Activated CD4-positive, alpha-beta T cell treated with anti-CD3 and anti-CD28 coated beads for 48 hours (primary cell): ENCODE measurements at regions not wholly inside any gene's neighbourhood (a gene's known extent, or its start where the extent isn't known, plus 50 kb on each side); places are given as distances from the start of the nearest gene placed in this dataset.

Source experiments
- DNase-seq: peaks from one replicate; pipeline ENCODE4 v3.0.0-alpha.2; 2020

DNA sequence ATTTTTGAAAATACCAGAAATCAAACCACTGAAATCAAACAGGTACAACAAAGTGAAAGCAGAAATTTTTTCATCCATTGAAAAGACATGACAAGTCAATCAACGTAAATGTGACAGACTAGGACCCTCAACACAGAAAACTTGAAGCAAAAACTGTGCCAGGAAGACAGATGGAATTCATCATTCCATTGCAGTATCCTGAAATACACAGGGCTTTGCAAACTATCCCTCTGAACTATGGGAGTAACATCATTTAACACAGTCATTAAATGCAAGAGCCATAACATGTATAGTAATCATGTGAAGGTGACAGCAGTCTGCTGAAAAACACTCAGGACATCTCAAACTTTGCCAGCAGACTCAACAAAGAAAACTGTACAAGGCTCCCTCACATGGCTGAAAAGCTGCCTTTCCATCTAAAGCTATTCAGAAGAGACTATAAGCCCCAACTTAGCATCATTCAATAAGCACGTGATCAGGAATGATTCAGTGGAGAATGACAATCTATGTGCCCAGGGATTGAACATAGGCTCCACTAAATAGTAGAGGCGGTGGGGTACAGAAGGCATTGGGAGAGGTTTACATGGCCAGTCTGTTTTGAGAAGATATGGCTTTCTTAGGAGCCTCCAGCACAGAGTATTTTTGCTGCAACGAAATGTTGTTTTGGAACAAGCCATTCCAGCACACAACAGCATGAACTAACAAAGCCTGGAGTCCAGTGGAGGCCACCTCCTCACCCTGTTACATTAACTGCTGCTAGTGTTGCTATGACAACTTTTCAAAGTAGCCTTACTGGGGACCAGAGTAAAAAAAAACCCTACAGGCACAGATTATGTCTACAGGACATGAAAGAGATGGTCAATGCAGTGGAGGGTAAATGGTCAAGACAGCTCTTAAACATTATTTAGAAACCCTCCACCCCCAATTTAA lies 274.5 kb upstream of the NOCT start:
- DNase-seq, result no peak

DNA sequence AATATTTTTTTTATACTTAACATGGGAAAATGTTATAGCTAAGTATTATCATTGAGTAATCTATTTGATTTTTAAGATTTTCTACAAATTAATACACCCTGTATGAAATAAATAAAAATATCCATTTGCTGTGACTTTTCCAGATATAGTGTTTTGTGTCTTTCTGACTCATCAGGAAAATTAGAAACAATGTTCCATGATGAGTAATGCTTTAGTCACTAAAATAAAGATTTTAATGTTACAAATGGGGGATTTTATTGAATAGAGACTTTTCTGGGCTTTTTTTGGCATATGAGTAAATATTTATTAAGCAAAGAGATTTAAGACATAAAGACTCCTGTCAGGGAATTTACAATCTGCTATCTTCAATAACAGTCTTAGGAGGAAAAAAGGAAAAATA lies 279.2 kb upstream of the NOCT start:
- no peak for DNase-seq

DNA sequence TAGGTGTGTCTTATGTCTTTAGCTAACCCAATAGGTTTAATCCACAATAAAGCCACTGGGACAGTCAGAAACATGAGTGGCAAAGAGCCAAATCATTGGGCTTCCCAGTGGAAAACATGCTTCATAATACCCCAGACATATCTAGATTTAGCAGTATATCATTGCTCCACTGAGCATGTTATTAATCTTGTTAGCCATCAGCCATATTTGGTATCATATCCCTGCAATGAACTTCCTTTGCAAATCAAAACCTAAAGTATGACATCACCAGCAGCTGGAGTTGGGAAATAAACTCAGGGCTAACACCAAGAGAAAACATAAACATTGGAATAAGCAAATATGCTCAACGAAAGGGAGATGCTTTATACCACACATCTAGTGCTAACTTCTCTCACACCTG lies 280.8 kb upstream of the NOCT start:
- DNase-seq, result no peak

DNA sequence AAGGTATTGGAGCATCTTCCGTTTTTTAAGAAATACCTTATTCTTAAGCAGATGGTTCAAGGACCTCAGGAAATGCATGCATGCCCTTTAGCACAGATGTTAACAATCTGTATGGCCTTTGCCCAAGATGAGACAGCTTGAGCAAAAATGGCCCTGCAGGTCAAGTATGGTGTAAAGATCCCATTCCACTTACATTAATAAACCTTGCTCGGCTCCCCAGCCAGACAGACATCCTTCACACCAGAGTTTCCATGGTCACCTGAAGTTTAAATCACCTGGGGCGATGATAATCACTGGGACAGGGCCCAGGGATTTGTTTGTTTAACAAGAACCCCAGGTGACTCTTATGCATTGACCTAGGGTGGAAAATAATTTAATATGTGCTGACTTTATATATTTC lies 287.0 kb upstream of the NOCT start:
- no peak for DNase-seq

DNA sequence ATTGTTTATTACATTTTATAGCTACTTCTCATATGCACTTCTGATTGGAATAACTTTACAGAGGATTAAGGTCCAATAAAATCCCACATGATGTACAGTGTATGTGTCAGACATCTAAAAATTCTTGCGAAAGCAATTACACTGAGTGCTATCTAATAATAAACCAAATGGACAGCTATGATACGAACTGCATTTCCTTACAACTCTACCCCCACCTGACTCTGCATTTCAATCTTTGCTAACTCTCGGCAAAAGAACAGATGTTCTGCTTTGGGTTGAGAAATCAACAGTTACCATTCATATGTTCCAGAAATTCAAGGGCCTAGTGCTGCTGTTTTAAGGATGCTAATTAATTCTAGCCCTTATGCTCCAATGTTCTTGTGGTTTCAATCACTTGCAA lies 287.9 kb upstream of the NOCT start:
- no peak for DNase-seq

DNA sequence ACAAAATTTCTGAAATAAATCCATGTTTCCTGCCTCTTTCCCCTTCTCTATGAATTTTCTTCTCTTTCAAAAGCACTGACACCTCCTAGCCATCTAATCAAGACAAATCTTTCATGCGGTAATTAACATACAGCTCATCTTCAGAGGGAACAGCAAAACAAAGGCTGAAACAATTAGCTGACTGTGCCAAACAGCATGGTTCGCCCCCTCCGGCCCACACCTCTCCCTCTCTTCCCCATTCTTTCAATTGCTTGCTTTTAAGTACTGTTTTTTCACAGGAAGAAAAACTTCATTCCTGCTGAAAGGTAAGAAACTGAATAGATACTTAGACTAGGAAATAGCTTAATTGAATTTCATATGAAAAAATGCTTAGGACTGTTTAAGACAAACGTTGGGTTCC lies 291.1 kb upstream of the NOCT start:
- no peak for DNase-seq

DNA sequence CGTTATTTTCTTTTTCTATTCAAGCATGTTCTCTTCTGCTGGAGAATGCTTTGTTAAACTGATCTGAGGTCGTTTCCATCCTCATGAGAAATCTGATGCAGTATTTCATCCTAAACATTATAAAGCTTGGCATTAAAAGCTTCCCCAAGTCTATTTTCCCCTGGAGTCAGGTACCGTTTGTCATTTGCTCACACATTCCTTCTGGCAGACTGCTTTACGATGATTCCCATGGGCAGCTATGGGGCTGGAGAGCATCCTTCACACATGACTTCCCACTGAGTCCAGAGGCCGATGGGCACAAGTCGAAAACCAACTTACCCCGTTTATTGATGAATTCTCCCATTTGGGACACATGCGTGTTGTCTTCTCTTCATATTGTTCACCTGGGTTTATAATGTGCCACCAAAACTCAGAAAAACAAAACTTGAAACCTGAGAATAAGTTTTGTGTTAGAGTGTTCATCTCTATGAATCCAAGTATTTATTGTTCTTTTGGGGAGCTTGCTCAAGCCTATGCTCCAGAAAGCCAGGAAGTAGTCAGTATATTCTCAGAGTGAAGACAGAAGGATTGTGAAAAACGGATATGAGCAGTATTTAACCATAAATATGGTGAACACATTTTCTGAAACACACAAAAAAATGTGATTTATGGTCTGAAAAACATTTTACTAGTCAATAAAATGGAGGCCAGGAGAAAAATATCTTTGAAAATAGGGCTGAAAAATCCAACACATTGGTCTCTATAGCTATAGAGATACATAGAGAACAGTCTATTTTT lies 298.8 kb upstream of the NOCT start:
- DNase-seq, result no peak

DNA sequence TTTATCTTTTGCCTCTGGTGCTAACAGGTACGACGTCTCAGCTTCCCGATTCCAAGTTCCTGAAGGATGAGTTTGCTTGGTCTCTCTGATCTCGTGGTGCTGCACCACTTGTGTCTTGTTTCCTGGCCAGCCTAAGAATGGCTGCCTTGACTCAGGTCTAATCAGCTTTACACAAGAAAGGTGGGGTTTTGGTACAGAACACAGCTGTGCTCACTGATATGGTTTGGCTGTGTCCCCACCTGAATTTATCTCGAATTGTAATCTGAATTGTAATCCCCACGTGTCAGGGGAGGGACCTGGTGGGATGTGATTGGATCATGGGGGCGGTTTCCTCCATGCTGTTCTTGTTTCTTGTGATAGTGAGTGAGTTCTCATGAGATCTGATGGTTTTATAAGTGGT lies 305.3 kb upstream of the NOCT start:
- DNase-seq, result no peak

DNA sequence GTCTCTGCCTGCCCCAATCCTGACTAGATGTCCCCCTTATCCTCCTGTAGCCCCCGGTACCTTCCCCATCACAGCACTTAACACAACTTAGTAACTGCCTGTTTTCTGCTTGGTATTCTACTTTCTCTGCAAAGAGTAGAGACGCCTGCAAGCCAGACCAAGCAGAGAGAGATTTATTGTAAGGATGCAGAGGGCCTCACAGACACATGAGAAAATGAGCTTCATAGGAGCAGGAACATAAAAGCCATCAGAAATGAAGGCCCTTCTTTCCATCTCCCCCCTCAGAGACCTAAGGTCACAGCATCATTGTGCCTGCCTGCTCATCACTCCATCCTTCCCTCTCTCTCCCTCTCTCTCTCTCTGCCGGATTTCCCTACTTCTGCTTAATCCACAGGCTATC lies 305.7 kb upstream of the NOCT start:
- no peak for DNase-seq

DNA sequence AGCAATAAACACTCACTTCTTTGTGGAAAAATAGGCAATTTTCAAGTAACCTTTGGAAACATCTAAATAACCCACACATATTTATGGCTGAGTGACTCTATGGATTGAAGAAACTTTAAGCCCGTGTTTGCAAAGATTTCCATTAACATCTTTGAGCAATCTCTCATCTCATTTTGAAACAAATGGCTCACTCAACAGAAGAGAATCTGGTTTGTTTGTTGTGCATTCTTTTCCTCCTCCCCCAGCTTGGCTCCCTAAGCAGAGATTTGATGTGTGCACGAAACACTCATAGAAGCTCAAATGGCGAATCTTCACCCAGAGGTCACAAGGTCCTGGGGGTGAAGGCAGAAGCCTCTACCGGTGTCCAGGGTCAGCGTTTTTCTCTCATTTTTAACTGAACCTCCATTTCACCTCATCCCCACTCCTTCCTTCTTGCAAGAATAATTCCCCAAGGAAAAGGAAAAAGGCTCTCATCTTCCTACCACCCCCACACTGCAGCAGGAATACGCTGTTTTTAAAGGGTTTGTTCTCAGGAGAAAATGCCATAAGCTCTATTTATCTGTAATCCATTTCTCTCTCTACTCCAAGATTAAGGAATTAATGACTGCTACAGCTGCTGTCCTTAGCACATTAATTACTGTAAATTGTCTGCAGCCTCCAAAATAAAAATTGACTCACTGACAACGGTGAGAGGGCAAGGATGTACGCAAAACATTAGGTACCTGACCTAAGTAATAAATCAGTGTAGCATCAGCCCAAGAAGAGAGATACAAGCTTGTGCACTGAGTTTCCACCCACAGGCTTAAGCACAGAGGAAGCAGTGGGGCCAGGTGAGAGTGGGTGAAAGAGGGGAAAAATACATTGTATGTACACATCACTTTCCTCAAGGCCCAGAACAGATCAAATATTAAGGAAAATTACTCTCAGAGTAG lies 307.6 kb upstream of the NOCT start:
- no peak for DNase-seq

DNA sequence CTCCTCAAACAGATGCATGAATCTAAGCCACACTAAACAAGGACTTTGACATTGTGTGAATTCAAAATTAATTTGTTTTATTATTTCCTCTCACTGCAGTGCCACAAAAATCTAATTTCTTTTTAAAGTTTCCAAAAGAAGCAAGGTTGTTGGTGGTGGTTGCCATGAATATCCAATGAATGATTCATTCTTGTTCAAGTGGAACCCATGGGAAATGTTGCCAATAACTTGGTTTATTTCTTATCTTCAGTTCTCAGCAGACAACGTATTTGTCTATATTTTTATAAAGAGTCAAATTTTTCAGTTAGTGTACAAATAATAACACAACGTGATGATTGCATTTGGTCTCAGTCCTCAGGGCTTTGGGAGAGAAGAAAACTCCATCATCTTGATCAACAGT lies 309.4 kb upstream of the NOCT start:
- no peak for DNase-seq

DNA sequence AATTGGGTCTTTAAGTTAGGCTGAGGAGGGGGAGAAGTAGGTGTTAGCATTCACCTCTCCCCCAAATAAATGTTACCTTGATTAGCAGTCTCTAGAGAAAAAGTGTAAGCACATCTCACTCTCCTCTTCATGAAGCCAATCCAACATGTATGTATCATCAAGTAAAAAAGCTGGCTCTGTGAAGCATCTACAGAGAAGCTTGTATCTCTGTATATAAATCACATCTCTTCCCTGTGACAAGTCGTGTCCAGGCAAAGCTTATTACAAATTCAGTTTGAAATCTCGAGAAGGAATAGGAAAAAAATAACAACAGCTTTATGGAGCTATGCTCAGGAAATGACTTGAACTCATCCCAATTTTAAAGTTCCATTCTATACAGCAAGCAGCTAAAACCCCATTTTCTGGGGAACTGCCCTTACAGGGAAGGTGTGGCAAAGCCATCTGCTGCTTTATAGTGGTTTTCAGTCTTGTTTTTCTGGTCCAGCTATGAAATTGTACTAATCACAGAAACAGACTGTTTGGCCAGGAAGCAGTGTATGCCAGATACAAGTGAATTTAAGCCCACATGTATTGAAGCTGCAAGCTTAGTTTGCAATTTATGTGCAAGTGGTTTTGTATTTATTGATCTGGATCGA lies 313.3 kb upstream of the NOCT start:
- no peak for DNase-seq

DNA sequence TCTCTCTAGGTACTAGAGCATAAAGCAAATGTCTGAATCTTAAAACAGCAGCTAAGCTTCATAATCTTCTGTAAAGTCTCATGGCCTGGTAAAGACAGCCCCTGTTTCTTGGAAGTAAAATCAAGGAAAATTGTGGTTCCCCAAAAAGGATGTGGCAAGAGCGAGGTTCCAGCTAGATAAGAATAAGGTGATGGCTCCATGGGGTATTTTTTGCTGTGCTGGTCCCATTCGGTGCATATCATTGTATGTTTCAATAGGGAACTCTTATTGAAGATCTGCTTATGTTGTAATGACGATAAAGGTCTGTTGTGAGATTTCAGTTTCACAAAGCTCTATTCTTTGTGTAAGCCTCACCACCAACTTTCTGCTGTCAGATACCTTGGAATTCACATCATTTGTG lies 316.9 kb upstream of the NOCT start:
- no peak for DNase-seq

DNA sequence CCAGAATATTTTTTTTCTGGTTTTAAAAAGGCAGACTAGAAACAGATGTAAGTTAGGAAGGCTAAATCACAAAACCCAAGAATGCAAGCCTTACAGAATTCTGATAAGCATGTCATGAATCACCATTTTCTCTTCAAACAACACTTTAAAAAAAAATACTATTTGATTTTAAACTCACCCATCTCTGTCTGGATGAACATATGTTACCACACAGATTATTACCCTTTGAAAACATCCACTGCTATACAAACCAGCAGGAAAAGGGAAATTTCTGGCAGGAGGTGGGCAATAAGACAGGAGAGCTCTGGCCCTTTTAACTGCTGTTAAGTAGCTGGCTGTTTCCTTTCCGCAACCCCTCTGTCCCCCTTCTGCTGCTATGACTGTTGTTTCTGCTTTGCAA lies 317.7 kb upstream of the NOCT start:
- no peak for DNase-seq

DNA sequence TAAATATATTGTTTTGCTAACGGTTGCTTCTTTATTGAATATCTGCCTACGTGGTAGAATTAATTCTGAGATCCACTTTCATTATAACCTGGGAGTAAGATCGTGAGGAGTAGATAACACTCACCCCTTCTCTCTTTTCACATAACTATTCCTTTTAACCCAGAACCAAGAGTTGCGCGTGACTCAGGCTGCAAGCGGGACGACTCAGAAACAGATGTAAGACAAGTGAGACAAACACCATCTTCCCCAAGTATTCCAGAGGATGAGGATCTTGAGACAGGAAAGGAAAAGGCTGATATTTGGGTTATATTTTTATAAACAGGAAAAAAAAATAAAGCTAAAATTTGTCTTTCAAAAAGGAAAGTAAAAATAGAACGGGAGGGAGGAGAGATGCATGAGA lies 318.8 kb upstream of the NOCT start:
- DNase-seq, result no peak

DNA sequence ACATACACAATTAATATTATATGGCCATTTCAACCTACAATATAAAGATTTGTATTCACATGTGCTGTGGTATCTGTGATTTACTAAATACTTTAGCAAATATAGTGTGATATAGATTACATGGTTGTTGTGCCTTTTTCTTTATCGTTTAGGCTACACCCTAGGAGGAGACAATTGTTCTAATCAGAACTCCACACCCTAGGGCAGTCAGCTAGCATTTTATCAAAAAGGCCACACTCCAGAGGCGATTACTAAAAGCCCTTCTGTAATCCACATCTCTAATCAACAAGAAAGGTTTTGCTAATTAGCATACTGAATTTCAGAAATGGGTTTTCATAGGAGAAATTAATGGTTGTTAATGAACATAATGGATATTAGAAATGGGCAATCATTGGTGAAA lies 319.5 kb upstream of the NOCT start:
- DNase-seq, result no peak

DNA sequence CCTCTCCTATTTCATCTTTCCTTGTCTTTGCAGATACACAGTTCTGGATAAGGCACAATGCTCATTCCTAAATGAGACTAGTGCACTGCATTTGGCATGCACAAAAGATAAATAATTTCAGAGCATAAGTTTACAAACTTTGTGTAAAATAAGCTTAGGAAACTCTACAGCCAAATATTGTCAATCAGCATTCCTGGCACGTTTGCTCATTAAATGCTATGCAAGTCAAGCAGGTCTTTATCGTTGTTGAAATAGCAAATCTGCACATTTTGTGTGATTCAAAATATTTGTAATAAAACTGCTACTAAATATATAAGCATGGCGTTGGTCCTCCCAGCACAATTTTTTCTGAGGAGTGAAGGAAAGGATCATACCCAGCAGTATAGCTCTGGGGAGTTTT lies 322.1 kb upstream of the NOCT start:
- no peak for DNase-seq

DNA sequence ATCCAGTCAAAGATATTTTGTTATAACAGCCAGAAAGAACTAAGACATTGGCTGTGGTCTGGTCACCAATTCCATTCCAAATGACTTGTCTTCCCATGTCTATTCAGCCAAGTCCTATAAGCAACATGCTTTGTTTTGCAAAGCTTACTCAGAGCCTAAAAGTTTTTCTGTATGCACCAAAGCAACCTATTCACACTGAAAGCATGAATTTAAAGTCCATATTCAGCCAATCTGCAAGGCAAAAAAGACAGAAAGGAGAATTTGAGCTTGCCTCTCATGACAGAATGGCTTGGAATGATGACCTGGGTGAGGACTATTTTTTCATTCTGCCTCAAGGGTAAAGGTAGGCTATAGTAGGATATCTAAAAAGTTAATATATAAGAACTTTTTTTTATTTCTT lies 323.2 kb upstream of the NOCT start:
- no peak for DNase-seq

DNA sequence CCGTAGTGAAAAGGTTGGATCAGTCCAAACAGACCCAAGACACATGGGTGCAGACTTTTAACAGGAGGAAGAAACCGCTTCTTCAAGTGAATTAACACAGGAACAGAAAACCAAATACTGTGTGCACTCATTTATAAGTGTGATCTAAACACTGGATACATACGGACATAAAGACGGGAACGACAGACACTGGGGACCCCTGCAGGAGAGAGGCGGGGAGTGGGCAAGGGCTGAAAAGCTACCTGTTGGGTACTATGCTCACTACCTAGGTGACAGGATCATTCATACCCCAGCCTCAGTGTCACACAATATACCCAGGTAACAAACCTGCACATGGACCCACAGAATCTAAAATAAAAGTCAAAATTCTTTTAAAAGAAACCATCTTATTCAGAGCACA lies 326.0 kb upstream of the NOCT start:
- DNase-seq, result no peak

DNA sequence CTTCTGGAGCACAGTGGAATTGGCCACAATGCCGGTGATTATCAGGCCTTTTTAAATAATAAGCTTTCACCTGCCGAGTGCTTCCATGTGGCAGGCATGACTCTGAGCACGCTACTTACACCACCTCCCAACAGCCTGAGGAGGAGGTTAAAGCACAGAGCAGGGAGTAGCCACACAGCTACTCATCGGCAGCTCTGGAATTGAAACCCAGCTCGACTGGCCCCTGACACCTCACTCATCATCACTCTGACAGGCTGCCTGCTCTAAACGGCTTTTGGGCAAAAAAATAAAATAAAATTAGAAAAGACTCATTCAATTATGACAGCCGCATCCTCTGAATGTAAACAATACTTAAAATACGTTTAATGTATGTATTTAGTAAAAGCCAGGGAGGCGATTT lies 326.4 kb upstream of the NOCT start:
- no peak for DNase-seq

DNA sequence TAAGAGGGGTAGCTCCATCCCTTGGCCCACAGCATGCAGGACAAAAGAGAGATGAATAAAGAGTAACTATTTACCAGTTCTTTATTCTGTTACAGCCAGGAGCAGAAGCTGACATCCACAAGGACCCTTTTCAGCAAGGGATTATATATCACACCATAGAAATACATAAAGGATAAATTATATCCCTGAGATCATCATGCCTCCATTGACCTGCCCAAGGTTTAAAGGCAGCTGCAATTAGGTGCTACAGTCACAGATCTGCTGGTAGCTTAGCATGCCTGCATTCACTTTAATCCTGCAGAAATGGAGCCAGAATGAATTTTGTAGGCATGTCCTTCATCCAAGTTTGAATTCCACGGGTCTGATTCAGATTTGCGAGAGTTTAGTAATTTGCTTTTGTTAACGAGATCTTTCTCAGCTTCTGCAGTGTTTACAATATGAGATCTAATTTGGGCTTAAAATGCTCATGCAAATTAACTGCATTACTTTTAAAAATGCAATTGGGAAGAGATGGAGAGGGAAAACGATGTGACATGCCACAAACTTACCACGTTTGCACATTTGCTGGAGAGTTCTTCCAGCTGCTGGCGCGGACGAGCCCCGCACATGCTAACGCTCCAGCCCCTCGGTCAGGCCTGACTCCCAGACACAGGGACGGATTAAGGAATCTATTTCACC lies 327.0 kb upstream of the NOCT start:
- no peak for DNase-seq
